ENCODE measurements at regions not wholly inside any gene's neighbourhood (a gene's known extent, or its start where the extent isn't known, plus 50 kb on each side); places are given as distances from the start of the nearest gene placed in this dataset.

DNA sequence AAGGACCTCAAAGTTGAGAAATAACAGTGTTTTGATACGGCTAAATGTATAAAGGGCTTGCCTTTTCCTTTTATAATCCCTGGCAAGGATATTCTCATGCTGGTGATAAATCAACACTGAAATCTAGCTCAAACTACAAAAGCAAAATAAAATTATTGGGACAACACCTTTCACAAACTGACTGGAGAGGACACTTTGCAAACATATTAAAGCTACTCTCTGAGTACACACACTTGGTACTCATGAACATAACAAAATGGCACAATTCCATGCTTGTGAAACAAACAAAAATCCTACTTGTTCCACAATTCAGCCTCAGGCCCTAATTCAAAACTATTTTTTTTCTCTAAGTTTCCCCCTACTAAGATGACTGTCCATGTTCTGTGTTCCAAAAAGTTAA, 305.8 kb downstream of the ETAA1 start:
- H3K9me3 ChIP-seq (ENCODE audit: severe bottlenecking): no peaks in the 10 kb centered on the region
- peaks cover 70% of the 10 kb centered on the region for H3K27me3 ChIP-seq (ENCODE audit: insufficient read depth, low read depth, severe bottlenecking)
- TF ChIP-seq, protein P1, sequence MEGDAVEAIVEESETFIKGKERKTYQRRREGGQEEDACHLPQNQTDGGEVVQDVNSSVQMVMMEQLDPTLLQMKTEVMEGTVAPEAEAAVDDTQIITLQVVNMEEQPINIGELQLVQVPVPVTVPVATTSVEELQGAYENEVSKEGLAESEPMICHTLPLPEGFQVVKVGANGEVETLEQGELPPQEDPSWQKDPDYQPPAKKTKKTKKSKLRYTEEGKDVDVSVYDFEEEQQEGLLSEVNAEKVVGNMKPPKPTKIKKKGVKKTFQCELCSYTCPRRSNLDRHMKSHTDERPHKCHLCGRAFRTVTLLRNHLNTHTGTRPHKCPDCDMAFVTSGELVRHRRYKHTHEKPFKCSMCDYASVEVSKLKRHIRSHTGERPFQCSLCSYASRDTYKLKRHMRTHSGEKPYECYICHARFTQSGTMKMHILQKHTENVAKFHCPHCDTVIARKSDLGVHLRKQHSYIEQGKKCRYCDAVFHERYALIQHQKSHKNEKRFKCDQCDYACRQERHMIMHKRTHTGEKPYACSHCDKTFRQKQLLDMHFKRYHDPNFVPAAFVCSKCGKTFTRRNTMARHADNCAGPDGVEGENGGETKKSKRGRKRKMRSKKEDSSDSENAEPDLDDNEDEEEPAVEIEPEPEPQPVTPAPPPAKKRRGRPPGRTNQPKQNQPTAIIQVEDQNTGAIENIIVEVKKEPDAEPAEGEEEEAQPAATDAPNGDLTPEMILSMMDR (IDR thresholded peaks at IDR 0.05; ENCODE audit: low read depth, low read length): no peak
- no peak overlapping the region for H3K27ac ChIP-seq
- no peak for DNase-seq
- H3K4me3 ChIP-seq (ENCODE audit: low read depth, low read length): no peak overlapping the region
- H3K36me3 ChIP-seq: no peaks in the 10 kb centered on the region

DNA sequence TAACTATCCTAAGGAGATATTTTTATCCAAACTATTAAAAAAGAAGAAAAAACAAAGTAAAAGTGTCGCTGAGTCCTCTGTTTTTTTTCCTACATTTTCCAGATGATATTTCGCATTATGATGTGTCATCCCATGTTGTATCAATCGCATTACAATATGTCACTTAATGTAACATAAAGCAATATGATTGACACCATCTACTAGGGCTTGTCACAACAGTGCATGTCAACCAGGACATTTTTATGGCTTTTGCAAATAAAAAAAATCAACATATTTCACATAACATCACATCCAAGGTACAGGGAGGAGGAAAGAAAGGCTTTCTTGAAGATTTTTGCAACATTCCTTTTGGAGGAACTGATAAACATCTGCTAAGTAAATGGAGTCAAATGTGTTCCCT, 308.9 kb downstream of the ETAA1 start:
- Histone ChIP-seq H3K4me3 (ENCODE audit: low read depth, low read length) (no peak overlapping the region), H3K9me3 (ENCODE audit: severe bottlenecking) (no peaks in the 10 kb centered on the region), H3K27ac (no peak overlapping the region), H3K36me3 (no peaks in the 10 kb centered on the region), H3K27me3 (ENCODE audit: insufficient read depth, low read depth, severe bottlenecking) (peaks cover 91% of the 10 kb centered on the region)
- DNase-seq: no peak
- TF ChIP-seq, protein P1 (IDR thresholded peaks at IDR 0.05; ENCODE audit: low read depth, low read length): no peak

DNA sequence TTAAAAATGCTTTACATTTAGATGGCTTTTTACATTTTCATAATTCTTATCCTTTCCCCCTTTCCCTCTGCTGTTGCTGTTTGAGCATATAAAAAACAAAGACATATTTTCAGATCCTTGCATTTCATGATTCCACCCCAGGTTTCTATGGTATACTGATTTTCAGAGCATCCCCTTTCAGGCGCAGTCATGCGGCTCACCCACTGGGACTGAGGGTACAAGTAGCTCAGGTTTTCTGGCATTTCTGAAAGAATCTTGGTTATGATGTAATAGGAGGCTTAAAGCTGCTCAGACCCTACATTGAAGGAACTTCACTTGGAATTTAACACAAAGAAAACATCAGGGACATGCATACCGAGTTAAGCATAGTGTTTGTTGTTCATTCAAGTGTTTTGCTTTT, 310.8 kb downstream of the ETAA1 start:
- no peak for DNase-seq
- TF ChIP-seq, protein P1 (IDR thresholded peaks at IDR 0.05; ENCODE audit: low read depth, low read length): no peak
- H3K27ac ChIP-seq: no peak overlapping the region
- H3K4me3 ChIP-seq (ENCODE audit: low read depth, low read length): no peak overlapping the region
- H3K9me3 ChIP-seq (ENCODE audit: severe bottlenecking): no peaks in the 10 kb centered on the region
- H3K27me3 ChIP-seq (ENCODE audit: insufficient read depth, low read depth, severe bottlenecking): peaks cover 95% of the 10 kb centered on the region
- H3K36me3 ChIP-seq: no peaks in the 10 kb centered on the region

GRCh38 chr2:67709835-67710234, 312.7 kb downstream of the ETAA1 start:
- Histone ChIP-seq H3K4me3 (ENCODE audit: low read depth, low read length) (no peak overlapping the region), H3K27me3 (ENCODE audit: insufficient read depth, low read depth, severe bottlenecking) (peaks cover 94% of the 10 kb centered on the region), H3K27ac (no peak overlapping the region), H3K36me3 (no peaks in the 10 kb centered on the region), H3K9me3 (ENCODE audit: severe bottlenecking) (no peaks in the 10 kb centered on the region)
- TF ChIP-seq, protein P1 (IDR thresholded peaks at IDR 0.05; ENCODE audit: low read depth, low read length): no peak
- DNase-seq: no peak

GRCh38 chr2:67712484-67712883, 315.4 kb downstream of the ETAA1 start:
- no peaks in the 10 kb centered on the region for H3K36me3 ChIP-seq

GRCh38 chr2:67713376-67713775, 316.2 kb downstream of the ETAA1 start:
- no peaks in the 10 kb centered on the region for H3K9me3 ChIP-seq (ENCODE audit: severe bottlenecking)
- H3K27ac ChIP-seq: no peak overlapping the region
- H3K27me3 ChIP-seq (ENCODE audit: insufficient read depth, low read depth, severe bottlenecking): peaks cover 98% of the 10 kb centered on the region
- DNase-seq: no peak
- TF ChIP-seq, protein P1 (IDR thresholded peaks at IDR 0.05; ENCODE audit: low read depth, low read length): no peak
- H3K4me3 ChIP-seq (ENCODE audit: low read depth, low read length): no peak overlapping the region
- no peaks in the 10 kb centered on the region for H3K36me3 ChIP-seq

More at GRCh38 chr2:67712484-67712883, 315.4 kb downstream of the ETAA1 start:
- no peak for DNase-seq
- Histone ChIP-seq H3K4me3 (ENCODE audit: low read depth, low read length) (no peak overlapping the region), H3K27ac (no peak overlapping the region), H3K9me3 (ENCODE audit: severe bottlenecking) (no peaks in the 10 kb centered on the region), H3K27me3 (ENCODE audit: insufficient read depth, low read depth, severe bottlenecking) (peaks cover 96% of the 10 kb centered on the region)
- TF ChIP-seq, protein P1 (IDR thresholded peaks at IDR 0.05; ENCODE audit: low read depth, low read length): no peak
